BE2C (cell line): ENCODE measurements at regions not wholly inside any gene's neighbourhood (a gene's known extent, or its start where the extent isn't known, plus 50 kb on each side); places are given as distances from the start of the nearest gene placed in this dataset.
A peak's percentile ranks its signal among the peaks of the same experiment; 100 is the strongest.
"Not testable (repeated sequence)": the region's sequence is repeated elsewhere in the genome, so short reads cannot be mapped to it uniquely, and the experiment has no call there.

ENCODE experiments used
- DNase-seq: peaks from one replicate; pipeline ENCODE4 v3.0.0-alpha.2; 2020
- H3K27me3 ChIP-seq: fragments of 250-450 bp; sonication (Bioruptor Pico); 2 replicates; pipeline ENCODE4 v1.5.1; 2020; ENCODE audit warnings: mild to moderate bottlenecking
- H3K36me3 ChIP-seq: fragments of 250-450 bp; sonication (Bioruptor Pico); 2 replicates; pipeline ENCODE4 v1.5.1; 2020; ENCODE audit warnings: mild to moderate bottlenecking
- H3K4me1 ChIP-seq: fragments of 250-450 bp; sonication (Bioruptor Pico); 2 replicates; pipeline ENCODE4 v1.5.1; 2020
- H3K4me3 ChIP-seq: 2 replicates; pipeline ENCODE4 v1.5.1; 2011; ENCODE audit warnings: low read depth, low read length
- H3K9me3 ChIP-seq: fragments of 250-450 bp; sonication (Bioruptor Pico); 2 replicates; pipeline ENCODE4 v1.5.1; 2020
- CTCF ChIP-seq: IDR thresholded peaks from 2 replicates; pipeline ENCODE4 v1.5.1; 2012; ENCODE audit warnings: mild to moderate bottlenecking, low read depth, low read length

GRCh38 chr2:238618494-238619283 lies 192.0 kb downstream of the ASB1 start:
- H3K4me3 ChIP-seq, DNase-seq, H3K27me3 ChIP-seq, H3K9me3 ChIP-seq, H3K36me3 ChIP-seq, H3K4me1 ChIP-seq: not testable (repeated sequence)
- TF ChIP-seq CTCF, result 0 out of 2 replicates have a peak, but pooled peaks have one; percentile 7

DNA sequence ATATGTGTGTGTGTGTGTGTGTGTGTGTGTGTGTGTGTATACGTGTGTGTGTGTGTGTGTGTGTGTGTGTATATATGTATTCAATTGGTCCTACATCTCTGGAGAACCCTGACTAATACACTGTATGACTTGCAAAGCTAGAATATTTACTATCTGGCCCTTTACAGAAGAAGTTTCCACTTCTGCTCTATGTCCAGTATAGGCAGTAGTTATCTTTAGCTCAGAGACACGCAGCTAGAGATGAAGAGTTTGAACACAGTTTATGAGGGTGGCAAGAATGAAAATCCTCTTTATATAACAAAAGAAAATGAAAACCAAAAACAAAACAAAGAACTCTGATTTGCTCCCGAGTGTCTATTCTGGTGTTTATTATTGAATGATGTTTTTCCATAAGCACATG lies 201.2 kb downstream of the ASB1 start:
- Histone ChIP-seq H3K27me3 (peaks cover 19% of the 10 kb centered on the region; the same call in 1 of the 2 replicates), H3K9me3 (no peaks in the 10 kb centered on the region), H3K4me3 (no peak overlapping the region), H3K36me3 (no peaks in the 10 kb centered on the region), H3K4me1 (no peaks in the 10 kb centered on the region)
- no peak for TF ChIP-seq CTCF
- no peak for DNase-seq

GRCh38 chr2:238629064-238629463 lies 202.3 kb downstream of the ASB1 start:
- no peak overlapping the region for H3K4me3 ChIP-seq
- no peaks in the 10 kb centered on the region for H3K4me1 ChIP-seq
- H3K27me3 ChIP-seq, result peaks cover 22% of the 10 kb centered on the region; the same call in 1 of the 2 replicates
- no peaks in the 10 kb centered on the region for H3K9me3 ChIP-seq
- no peak for TF ChIP-seq CTCF
- DNase-seq, result no peak
- no peaks in the 10 kb centered on the region for H3K36me3 ChIP-seq

DNA sequence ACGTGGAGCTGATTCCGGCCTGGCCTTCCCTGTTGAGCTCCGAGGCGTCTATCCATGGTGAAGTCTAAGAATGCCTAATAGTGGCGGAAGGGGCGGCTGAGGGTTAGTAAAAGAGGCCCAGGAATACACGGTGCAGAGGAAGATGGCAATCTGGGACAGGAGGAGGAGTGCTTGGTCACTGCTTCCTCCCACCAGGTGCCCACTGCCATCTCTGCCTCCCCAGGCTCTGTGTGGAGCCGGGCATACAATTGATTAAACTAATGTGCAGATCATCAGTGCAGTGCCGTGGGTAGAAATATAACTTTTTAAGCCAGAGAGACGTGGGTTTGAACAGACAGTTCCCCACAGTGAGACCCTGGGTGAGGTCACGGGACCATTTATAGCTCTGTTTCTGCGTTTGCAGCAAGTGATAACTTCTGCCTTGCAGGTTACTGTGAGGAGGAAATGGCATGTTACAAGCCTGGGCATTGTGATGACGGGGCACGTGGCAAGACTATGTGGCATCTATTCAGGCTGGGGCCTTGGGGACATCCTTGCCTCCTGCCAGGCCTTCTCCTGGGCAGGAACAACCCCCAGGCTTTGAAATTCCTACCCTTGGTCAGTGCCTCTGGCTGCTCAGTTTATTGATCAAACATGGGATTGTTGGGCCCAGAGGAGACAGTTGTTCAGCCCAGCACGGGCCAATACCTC lies 204.9 kb downstream of the ASB1 start:
- no peak for TF ChIP-seq CTCF

DNA sequence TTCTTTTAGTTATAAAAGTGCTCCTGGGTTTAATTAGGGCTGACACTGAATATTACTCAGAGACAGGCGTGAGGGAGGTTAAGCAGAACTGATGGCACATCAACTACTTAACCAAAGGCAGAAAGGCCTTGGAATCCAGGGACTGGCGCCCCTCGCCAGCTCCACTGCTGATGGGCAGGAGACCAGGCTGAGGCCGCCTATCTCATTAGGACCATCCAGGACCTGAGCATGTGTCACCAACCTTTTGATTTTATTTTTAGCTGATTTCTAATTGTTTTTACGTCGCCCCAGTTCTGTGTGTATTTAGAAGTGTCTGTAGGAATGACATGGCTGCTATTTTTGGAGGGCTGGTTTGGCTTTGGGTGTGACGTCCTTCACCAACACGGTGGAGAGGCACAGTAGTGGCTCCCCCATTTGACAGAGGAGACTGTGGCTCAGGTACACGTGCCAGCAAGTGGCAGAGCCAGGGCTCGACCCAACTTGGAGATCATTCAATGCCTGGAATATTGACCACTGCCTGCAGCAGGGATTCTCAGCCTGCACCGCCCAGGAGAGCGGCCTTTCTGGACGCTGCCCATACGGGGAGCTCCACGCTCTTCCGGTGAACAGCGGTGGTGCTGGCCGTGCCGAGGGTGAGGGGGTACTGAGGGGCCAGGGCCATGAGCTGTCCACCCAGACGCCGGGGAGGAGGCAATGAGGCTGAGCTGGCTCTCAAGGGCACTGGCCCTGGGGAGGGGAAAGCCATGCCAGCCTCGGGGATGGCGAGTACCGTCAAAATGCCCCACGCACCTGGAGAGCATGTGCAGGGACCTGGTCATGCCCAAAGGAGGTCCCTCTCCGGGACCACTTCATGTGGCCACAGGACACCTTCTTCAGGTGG lies 205.7 kb downstream of the ASB1 start:
- TF ChIP-seq CTCF, result no peak
- Histone ChIP-seq H3K36me3 (no peaks in the 10 kb centered on the region), H3K27me3 (peaks cover 43% of the 10 kb centered on the region), H3K9me3 (no peaks in the 10 kb centered on the region), H3K4me3 (no peak overlapping the region), H3K4me1 (no peaks in the 10 kb centered on the region)
- DNase-seq, result no peak

More for the DNA sequence above, 204.9 kb downstream of the ASB1 start:
- no peaks in the 10 kb centered on the region for H3K4me1 ChIP-seq
- no peaks in the 10 kb centered on the region for H3K9me3 ChIP-seq
- H3K4me3 ChIP-seq, result no peak overlapping the region
- H3K27me3 ChIP-seq, result peaks cover 36% of the 10 kb centered on the region
- DNase-seq, result no peak
- H3K36me3 ChIP-seq, result no peaks in the 10 kb centered on the region
